ENCODE measurements at regions not wholly inside any gene's neighbourhood (a gene's known extent, or its start where the extent isn't known, plus 50 kb on each side); places are given as distances from the start of the nearest gene placed in this dataset.

DNA sequence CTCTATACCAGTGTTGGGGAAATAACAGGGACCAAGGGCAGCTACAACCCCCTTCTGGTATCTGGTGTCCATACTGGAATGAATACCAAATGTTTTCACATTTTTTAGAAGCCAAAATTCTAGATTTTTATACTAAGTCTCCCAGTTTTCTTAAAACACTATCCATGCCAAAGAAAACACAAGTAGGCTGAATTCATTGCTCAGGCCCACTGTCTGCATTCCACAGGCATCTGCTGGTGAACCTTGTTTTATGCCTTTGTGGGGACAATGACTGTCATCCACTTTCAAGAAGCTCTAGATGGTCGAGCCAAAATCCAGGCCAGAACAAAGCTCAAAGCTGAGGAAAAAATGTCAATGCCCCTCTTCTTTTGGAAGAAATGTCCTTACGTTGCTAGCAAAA, 213.4 kb upstream of the RASGEF1B start:
- ATAC-seq (no peak), DNase-seq (no peak)
- H3K4me1 ChIP-seq: no peaks in the 10 kb centered on the region
- TF ChIP-seq, protein P1, sequence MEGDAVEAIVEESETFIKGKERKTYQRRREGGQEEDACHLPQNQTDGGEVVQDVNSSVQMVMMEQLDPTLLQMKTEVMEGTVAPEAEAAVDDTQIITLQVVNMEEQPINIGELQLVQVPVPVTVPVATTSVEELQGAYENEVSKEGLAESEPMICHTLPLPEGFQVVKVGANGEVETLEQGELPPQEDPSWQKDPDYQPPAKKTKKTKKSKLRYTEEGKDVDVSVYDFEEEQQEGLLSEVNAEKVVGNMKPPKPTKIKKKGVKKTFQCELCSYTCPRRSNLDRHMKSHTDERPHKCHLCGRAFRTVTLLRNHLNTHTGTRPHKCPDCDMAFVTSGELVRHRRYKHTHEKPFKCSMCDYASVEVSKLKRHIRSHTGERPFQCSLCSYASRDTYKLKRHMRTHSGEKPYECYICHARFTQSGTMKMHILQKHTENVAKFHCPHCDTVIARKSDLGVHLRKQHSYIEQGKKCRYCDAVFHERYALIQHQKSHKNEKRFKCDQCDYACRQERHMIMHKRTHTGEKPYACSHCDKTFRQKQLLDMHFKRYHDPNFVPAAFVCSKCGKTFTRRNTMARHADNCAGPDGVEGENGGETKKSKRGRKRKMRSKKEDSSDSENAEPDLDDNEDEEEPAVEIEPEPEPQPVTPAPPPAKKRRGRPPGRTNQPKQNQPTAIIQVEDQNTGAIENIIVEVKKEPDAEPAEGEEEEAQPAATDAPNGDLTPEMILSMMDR (IDR thresholded peaks at IDR 0.05): no peak
- H3K27me3 ChIP-seq (ENCODE audit: low read depth): no peaks in the 10 kb centered on the region
- intact Hi-C loops (cut with DNase I): no loop called here
- no peaks in the 10 kb centered on the region for H3K36me3 ChIP-seq
- H3K9me3 ChIP-seq: no peaks in the 10 kb centered on the region
- H3K4me3 ChIP-seq: no peak overlapping the region
- no peak overlapping the region for H3K27ac ChIP-seq

DNA sequence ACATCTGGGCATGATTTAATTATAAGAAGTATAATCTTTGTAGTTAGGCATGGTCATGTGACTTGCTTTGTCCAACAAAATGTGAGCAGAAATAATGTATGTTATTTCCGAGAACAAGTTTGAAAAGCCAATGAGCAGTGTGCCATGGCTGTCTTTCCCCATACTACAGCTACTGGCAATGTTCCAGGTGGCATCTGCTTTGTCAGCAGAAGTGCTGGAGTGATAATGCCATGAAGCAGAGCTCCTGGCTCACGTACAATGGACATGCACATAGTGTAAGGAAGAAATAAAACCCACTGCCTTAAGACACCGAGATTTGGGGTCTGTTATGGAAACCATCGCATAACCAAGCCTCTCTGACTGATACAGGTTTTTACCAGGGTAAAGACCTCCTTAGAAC, 212.6 kb upstream of the RASGEF1B start:
- H3K27me3 ChIP-seq (ENCODE audit: low read depth): no peaks in the 10 kb centered on the region
- H3K27ac ChIP-seq: no peak overlapping the region
- ATAC-seq (no peak), DNase-seq (no peak)
- H3K9me3 ChIP-seq: no peaks in the 10 kb centered on the region
- intact Hi-C loops (cut with DNase I): no loop called here
- H3K36me3 ChIP-seq: no peaks in the 10 kb centered on the region
- no peaks in the 10 kb centered on the region for H3K4me1 ChIP-seq
- H3K4me3 ChIP-seq: no peak overlapping the region
- TF ChIP-seq, protein P1 (IDR thresholded peaks at IDR 0.05): no peak

DNA sequence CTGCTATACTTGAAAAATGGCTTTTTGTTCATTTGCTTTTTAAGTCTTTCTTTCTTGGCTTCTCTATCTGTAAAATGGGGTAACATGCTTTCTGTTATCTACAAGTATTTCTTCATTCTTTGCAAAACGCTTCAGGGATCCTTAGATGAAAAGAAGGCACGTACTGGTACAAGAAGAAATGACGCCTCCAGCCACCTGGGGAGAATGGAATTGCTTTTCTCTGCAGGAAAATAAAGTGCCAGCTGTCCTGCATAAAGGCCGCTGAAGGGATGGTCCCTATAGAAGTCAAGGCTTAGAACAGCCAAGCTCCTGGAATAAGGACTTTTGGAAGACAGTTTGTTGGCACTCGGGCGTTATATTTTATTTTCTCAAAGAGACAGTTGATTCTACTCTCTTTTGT, 210.8 kb upstream of the RASGEF1B start:
- TF ChIP-seq, protein P1 (IDR thresholded peaks at IDR 0.05): no peak
- no peak for DNase-seq
- ATAC-seq: no peak
- Histone ChIP-seq H3K27me3 (ENCODE audit: low read depth) (no peaks in the 10 kb centered on the region), H3K4me1 (no peaks in the 10 kb centered on the region), H3K9me3 (no peaks in the 10 kb centered on the region), H3K27ac (no peak overlapping the region), H3K36me3 (no peaks in the 10 kb centered on the region), H3K4me3 (no peak overlapping the region)
- intact Hi-C loops (cut with DNase I): no loop called here

DNA sequence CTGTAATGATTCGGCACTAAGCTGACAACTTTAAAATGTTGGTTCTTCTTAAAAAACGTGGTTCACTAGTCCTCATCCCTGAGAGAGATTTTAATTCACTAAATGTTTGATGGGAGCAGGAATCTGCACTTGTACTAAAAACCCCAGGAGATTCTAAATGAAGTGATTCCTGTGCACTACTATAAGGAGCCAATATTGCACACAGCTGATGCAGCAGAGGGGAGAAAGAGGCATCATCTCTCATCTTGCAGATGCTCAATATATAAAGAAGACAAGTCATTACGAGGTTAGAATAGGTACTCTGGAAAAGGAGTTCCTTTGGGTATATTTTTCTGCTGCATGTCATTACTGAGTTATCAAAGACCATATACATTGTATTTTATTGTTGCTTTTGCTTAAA, 207.6 kb upstream of the RASGEF1B start:
- DNase-seq (no peak), ATAC-seq (no peak)
- H3K27me3 ChIP-seq (ENCODE audit: low read depth): no peaks in the 10 kb centered on the region
- H3K4me1 ChIP-seq: no peaks in the 10 kb centered on the region
- intact Hi-C loops (cut with DNase I): no loop called here
- no peak overlapping the region for H3K27ac ChIP-seq
- H3K4me3 ChIP-seq: no peak overlapping the region
- H3K36me3 ChIP-seq: no peaks in the 10 kb centered on the region
- no peaks in the 10 kb centered on the region for H3K9me3 ChIP-seq
- TF ChIP-seq, protein P1 (IDR thresholded peaks at IDR 0.05): no peak

DNA sequence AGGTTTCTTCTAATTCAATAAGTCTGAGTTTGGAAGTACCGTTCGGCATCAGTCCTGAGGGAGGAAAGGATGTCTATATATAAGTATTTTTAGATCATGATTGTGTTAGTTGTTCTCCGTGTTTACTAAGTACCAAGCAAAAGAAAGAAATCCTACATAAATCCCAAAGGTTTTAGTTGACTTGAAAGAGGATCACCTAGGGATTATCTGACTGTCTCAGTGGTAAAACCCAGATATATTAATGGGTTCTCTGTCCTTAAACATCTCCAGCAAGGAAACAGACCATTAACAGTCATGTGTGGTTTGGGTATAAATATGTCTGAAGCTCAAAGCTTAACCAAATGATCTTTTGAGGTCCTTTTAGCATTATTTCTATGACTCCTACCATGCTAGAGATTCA, 207.1 kb upstream of the RASGEF1B start:
- intact Hi-C loops (cut with DNase I): no loop called here
- no peak for ATAC-seq

More for the DNA sequence above, 207.1 kb upstream of the RASGEF1B start:
- TF ChIP-seq, protein P1 (IDR thresholded peaks at IDR 0.05): no peak
- Histone ChIP-seq H3K4me3 (no peak overlapping the region), H3K27ac (no peak overlapping the region), H3K4me1 (no peaks in the 10 kb centered on the region), H3K36me3 (no peaks in the 10 kb centered on the region), H3K27me3 (ENCODE audit: low read depth) (no peaks in the 10 kb centered on the region), H3K9me3 (no peaks in the 10 kb centered on the region)
- DNase-seq: no peak
